ENCODE measurements at regions not wholly inside any gene's neighbourhood (a gene's known extent, or its start where the extent isn't known, plus 50 kb on each side); places are given as distances from the start of the nearest gene placed in this dataset.

DNA sequence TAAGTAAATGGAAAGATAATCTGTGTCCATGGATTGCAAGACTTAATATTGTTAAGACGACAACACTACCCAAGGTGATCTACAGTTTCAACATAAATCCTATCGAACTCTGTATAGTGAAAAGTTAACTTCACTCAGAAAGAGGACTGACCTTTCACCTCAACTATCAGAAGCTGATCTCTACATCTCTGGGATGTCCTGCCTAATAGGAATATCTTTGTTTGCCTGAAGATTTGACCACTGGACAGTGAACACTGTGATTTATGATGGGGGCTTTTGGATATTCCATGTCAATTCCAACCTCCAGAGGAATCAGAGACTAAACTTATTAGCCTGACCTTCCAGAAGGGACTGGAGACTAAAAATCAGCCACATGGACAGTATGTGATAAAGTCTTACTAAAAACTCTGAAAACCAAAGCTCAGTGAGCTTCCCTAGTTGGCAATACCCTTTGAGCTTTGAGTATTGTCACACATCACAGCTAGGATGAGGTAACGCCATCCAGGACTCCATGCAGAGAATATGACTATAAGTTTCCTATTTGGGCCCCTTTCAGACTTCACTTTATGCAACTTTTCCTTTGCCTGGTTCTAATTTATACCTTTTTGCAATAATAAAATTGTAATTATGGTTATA lies 164.9 kb upstream of the SETMAR start:
- no peak for TF ChIP-seq POLR2A (IDR thresholded peaks at IDR 0.05)
- TF ChIP-seq, protein P1, sequence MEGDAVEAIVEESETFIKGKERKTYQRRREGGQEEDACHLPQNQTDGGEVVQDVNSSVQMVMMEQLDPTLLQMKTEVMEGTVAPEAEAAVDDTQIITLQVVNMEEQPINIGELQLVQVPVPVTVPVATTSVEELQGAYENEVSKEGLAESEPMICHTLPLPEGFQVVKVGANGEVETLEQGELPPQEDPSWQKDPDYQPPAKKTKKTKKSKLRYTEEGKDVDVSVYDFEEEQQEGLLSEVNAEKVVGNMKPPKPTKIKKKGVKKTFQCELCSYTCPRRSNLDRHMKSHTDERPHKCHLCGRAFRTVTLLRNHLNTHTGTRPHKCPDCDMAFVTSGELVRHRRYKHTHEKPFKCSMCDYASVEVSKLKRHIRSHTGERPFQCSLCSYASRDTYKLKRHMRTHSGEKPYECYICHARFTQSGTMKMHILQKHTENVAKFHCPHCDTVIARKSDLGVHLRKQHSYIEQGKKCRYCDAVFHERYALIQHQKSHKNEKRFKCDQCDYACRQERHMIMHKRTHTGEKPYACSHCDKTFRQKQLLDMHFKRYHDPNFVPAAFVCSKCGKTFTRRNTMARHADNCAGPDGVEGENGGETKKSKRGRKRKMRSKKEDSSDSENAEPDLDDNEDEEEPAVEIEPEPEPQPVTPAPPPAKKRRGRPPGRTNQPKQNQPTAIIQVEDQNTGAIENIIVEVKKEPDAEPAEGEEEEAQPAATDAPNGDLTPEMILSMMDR (IDR thresholded peaks at IDR 0.05): no peak
- intact Hi-C loops (cut with DNase I): no loop called here
- WGBS, 4 donors: 79 to 89% (median 85%) methylated on average over 3 of the region's 3 CpGs
- Histone ChIP-seq H3K4me1 (no peaks in the 10 kb centered on the region), H3K27me3 (no peaks in the 10 kb centered on the region), H3K4me3 (no peak overlapping the region), H3K27ac (no peak overlapping the region), H3K36me3 (no peaks in the 10 kb centered on the region), H3K9me3 (peaks cover 0 to 4% (median 0%) of the 10 kb centered on the region in 12 donors)
- DNase-seq: no peak
- no peak for ATAC-seq

DNA sequence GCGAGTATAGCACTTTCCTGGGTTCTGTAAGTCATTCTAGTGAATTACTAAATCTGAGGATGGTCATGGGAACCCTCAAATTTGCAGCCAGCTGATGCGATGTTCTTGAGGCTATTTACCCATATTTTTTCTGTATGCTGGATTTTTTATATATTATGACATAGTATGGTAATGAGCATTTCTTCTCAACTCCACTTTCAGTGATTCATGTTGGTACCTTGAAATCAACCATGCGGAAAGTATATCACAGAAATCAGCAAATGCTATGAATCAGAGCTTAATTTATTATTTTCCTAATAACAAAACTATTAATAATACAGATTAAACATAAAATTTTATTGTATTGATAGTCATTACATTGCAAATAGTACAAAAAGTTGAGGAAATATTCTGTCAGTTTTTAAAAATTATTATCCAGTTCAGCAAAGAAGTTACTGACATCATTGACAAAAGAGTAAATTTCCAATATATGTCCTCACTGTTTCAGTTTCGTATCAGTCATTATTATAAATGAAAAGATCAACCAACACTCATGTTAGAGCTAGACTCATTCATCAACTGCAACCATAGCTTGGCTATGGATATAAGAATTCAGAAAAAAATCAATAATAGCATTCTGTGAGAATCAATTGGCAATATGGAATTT lies 164.3 kb upstream of the SETMAR start:
- no peak for ATAC-seq
- intact Hi-C loops (cut with DNase I): no loop called here
- WGBS, 4 donors: 84 to 93% (median 87%) methylated on average over 4 of the region's 4 CpGs

DNA sequence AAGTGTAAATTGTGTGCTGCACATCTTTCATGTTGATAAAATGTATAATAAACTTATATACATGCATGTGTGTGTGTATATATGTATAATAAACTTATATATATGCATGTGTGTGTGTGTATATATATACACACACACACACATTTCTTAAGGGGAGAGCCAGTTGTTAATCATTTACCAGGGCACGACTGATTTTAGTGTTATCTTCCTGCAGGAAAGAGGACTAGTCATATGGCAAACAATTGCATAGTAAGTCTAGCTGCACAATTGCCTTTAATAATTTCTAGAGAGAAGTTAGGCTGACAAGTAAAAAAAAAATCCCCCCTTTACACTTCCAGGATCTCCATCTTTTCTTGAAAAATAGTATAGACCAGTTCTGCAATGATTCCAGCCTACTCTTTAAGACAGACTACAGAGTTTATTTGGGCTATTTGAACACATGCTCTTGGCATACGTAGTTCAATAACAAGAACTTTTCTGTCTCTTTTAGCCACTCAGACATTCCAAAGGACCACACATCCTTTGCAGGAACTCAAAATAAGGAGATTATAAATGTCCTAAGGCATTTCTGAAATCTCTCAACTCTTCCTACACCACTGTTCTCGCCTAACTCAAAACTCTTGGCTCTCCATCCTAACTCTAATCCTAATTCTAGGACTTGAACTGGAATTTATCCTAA lies 163.6 kb upstream of the SETMAR start:
- ATAC-seq (no peak), DNase-seq (no peak)
- 50 to 72% (median 56%) methylated on average over 3 of the region's 3 CpGs for WGBS, 4 donors
- TF ChIP-seq, protein P1 (IDR thresholded peaks at IDR 0.05): no peak
- no peak for TF ChIP-seq POLR2A (IDR thresholded peaks at IDR 0.05)
- intact Hi-C loops (cut with DNase I): no loop called here
- Histone ChIP-seq H3K4me1 (no peaks in the 10 kb centered on the region), H3K27ac (no peak overlapping the region), H3K36me3 (no peaks in the 10 kb centered on the region), H3K4me3 (no peak overlapping the region), H3K9me3 (peaks cover 0 to 4% (median 0%) of the 10 kb centered on the region in 12 donors), H3K27me3 (no peaks in the 10 kb centered on the region)

More for the DNA sequence above, 164.3 kb upstream of the SETMAR start:
- no peak for DNase-seq
- TF ChIP-seq, protein P1 (IDR thresholded peaks at IDR 0.05): no peak
- no peak for TF ChIP-seq POLR2A (IDR thresholded peaks at IDR 0.05)
- no peaks in the 10 kb centered on the region for H3K36me3 ChIP-seq
- peaks cover 0 to 4% (median 0%) of the 10 kb centered on the region in 12 donors for H3K9me3 ChIP-seq
- no peak overlapping the region for H3K27ac ChIP-seq
- no peaks in the 10 kb centered on the region for H3K27me3 ChIP-seq
- H3K4me1 ChIP-seq: no peaks in the 10 kb centered on the region
- no peak overlapping the region for H3K4me3 ChIP-seq

DNA sequence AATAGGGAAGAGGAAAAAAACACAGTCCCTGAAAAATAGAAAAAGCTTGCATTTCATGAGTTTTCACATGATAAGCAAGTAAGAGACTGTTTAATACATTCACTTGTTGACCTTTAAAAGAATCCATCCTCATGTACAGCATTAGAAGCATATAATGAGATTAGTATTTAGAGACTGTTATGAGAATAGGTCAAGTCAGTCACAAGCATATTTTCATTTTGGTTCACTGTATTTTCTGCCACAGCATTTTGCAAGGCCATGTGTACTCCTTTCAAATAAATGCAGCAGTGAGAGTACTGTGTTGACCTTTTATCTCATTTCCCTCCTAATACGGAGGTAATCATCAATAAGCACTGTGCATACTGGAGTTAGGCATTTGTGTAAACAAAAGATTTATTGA lies 162.2 kb upstream of the SETMAR start:
- no peaks in the 10 kb centered on the region for H3K4me1 ChIP-seq
- H3K36me3 ChIP-seq: no peaks in the 10 kb centered on the region
- intact Hi-C loops (cut with DNase I): no loop called here
- DNase-seq (no peak), ATAC-seq (no peak)
- no peak overlapping the region for H3K4me3 ChIP-seq
- no peaks in the 10 kb centered on the region for H3K27me3 ChIP-seq
- no peak overlapping the region for H3K27ac ChIP-seq
- TF ChIP-seq, protein P1 (IDR thresholded peaks at IDR 0.05): no peak
- no peak for TF ChIP-seq POLR2A (IDR thresholded peaks at IDR 0.05)
- WGBS, 4 donors: 58 to 73% (median 68%) methylated on average over 1 of the region's 1 CpG
- H3K9me3 ChIP-seq: no peaks in the 10 kb centered on the region

All from heart left ventricle (tissue), 16 donors.